ENCODE measurements at regions not wholly inside any gene's neighbourhood (a gene's known extent, or its start where the extent isn't known, plus 50 kb on each side); places are given as distances from the start of the nearest gene placed in this dataset.

GRCh38 chr1:219669042-219669441 is 56.1 kb upstream of the ZC3H11B start (continued):
- TF ChIP-seq PATZ1 (CRISPR knock-in tag; IDR thresholded peaks at IDR 0.05; ENCODE audit: borderline replicate concordance), result no peak

DNA sequence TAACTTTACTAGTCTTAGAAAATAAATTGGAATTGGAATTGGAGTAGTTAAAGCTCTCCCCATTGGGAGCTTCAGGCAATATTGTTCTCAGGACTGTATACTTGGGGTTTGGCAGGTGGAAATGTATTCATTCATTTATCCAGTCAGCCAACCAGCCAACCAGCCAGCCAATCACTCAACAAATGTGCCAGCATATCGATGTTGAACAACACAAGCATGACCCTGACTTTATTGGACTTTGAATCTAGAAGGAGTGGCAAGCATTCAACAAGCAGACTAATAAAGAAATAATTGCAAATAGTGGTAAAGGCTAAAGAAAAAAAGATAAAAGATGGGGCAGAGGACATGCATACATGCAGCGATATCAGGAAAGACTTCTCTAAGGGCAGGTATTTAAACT is 55.5 kb upstream of the ZC3H11B start:
- ATAC-seq, result no peak
- TF ChIP-seq ISL1 (CRISPR knock-in tag; IDR thresholded peaks at IDR 0.05) (no peak), TOX (CRISPR knock-in tag; IDR thresholded peaks at IDR 0.05; ENCODE audit: borderline replicate concordance) (no peak), GLIS3 (CRISPR knock-in tag; IDR thresholded peaks at IDR 0.05) (no peak), ZFP30 (CRISPR knock-in tag; IDR thresholded peaks at IDR 0.05) (no peak), SNAI2 (CRISPR knock-in tag; IDR thresholded peaks at IDR 0.05) (no peak), CSDC2 (CRISPR knock-in tag; IDR thresholded peaks at IDR 0.05) (no peak), TCF4 (CRISPR knock-in tag; IDR thresholded peaks at IDR 0.05; ENCODE audit: borderline replicate concordance) (no peak), POU6F1 (CRISPR knock-in tag; IDR thresholded peaks at IDR 0.05; ENCODE audit: borderline replicate concordance, low read depth) (no peak), ZC3H10 (CRISPR knock-in tag; IDR thresholded peaks at IDR 0.05) (no peak), TSHZ2 (CRISPR knock-in tag; IDR thresholded peaks at IDR 0.05) (no peak), CREB5 (CRISPR knock-in tag; IDR thresholded peaks at IDR 0.05; ENCODE audit: low read depth) (no peak), PATZ1 (CRISPR knock-in tag; IDR thresholded peaks at IDR 0.05; ENCODE audit: borderline replicate concordance) (no peak), RARB (CRISPR knock-in tag; IDR thresholded peaks at IDR 0.05) (no peak)

- TF ChIP-seq ARNTL (CRISPR knock-in tag; IDR thresholded peaks at IDR 0.05; ENCODE audit: borderline replicate concordance, low read depth), result no peak
- TF ChIP-seq ZFP30 (CRISPR knock-in tag; IDR thresholded peaks at IDR 0.05), result no peak
- no peak for TF ChIP-seq ESRRG (CRISPR knock-in tag; IDR thresholded peaks at IDR 0.05)
- no peak for TF ChIP-seq PPARA (CRISPR knock-in tag; IDR thresholded peaks at IDR 0.05; ENCODE audit: borderline replicate concordance)
- TF ChIP-seq ZNF8 (CRISPR knock-in tag; IDR thresholded peaks at IDR 0.05), result no peak
- TF ChIP-seq ISL1 (CRISPR knock-in tag; IDR thresholded peaks at IDR 0.05), result no peak
- TF ChIP-seq PATZ1 (CRISPR knock-in tag; IDR thresholded peaks at IDR 0.05; ENCODE audit: borderline replicate concordance), result no peak
- TF ChIP-seq ZNF565 (CRISPR knock-in tag; conservative IDR thresholded peaks at IDR 0.05; ENCODE audit: low read depth), result no peak
- no peak for TF ChIP-seq OSR1 (CRISPR knock-in tag; IDR thresholded peaks at IDR 0.05)
- TF ChIP-seq ZNF70 (CRISPR knock-in tag; IDR thresholded peaks at IDR 0.05), result no peak
- TF ChIP-seq, protein P1, sequence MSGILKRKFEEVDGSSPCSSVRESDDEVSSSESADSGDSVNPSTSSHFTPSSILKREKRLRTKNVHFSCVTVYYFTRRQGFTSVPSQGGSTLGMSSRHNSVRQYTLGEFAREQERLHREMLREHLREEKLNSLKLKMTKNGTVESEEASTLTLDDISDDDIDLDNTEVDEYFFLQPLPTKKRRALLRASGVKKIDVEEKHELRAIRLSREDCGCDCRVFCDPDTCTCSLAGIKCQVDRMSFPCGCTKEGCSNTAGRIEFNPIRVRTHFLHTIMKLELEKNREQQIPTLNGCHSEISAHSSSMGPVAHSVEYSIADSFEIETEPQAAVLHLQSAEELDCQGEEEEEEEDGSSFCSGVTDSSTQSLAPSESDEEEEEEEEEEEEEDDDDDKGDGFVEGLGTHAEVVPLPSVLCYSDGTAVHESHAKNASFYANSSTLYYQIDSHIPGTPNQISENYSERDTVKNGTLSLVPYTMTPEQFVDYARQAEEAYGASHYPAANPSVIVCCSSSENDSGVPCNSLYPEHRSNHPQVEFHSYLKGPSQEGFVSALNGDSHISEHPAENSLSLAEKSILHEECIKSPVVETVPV (CRISPR knock-in tag; IDR thresholded peaks at IDR 0.05), result no peak
- no peak for TF ChIP-seq ZC3H10 (CRISPR knock-in tag; IDR thresholded peaks at IDR 0.05)
- TF ChIP-seq BACH2 (CRISPR knock-in tag; IDR thresholded peaks at IDR 0.05; ENCODE audit: borderline replicate concordance), result no peak
- ATAC-seq, result no peak
These were observed 53.3 kb upstream of the ZC3H11B start for GRCh38 chr1:219666242-219666641.

Measured in SK-N-SH treated with all-trans-retinoic acid at 6 μM for 48 hours (cell line).